Fibroblast of lung (primary cell): ENCODE measurements at regions not wholly inside any gene's neighbourhood (a gene's known extent, or its start where the extent isn't known, plus 50 kb on each side); places are given as distances from the start of the nearest gene placed in this dataset.
A peak's percentile ranks its signal among the peaks of the same experiment; 100 is the strongest.
"Not testable (repeated sequence)": the region's sequence is repeated elsewhere in the genome, so short reads cannot be mapped to it uniquely, and the experiment has no call there.

Experiments
- DNase-seq, 2 donors: peaks; one replicate each; pipeline versions ENCODE4 v3.0.0 to v3.0.0-alpha.2; 2010; ENCODE audit warnings: low read depth in 2 of 2
- H2AFZ ChIP-seq: 2 replicates; pipeline ENCODE4 v1.5.1; 2012; ENCODE audit warnings: low read length, control low read depth, inconsistent platforms
- H3K27ac ChIP-seq: 2 replicates; pipeline ENCODE4 v1.5.1; 2011; ENCODE audit warnings: low read length, control low read depth; ENCODE audit not compliant: insufficient read depth
- H3K27me3 ChIP-seq: 2 replicates; pipeline ENCODE4 v1.5.1; 2011; ENCODE audit warnings: mild to moderate bottlenecking, low read length; ENCODE audit not compliant: control insufficient read depth, insufficient read depth
- H3K36me3 ChIP-seq: 2 replicates; pipeline ENCODE4 v1.5.1; 2011; ENCODE audit warnings: low read length; ENCODE audit not compliant: control insufficient read depth, insufficient read depth
- H3K4me1 ChIP-seq: 2 replicates; pipeline ENCODE4 v1.5.1; 2011; ENCODE audit warnings: low read length; ENCODE audit not compliant: control insufficient read depth, insufficient read depth; ENCODE audit errors: extremely low read depth
- H3K4me2 ChIP-seq: 2 replicates; pipeline ENCODE4 v1.5.1; 2011; ENCODE audit warnings: low read length, control low read depth; ENCODE audit not compliant: insufficient read depth; ENCODE audit errors: extremely low read depth
- H3K4me3 ChIP-seq, 4 experiments: fragments of 200-600 bp in 1 of 4; sonication (generic) in 1 of 4; replicated peaks in 1 of 4; 2 replicates each; pipeline ENCODE4 v1.5.1; 2011 to 2016; ENCODE audit warnings: low read length in 4 of 4, low read depth in 3 of 4, mild to moderate bottlenecking in 3 of 4, control low read depth in 2 of 4, inconsistent platforms in 1 of 4, mixed read lengths in 1 of 4; ENCODE audit not compliant: insufficient read depth in 1 of 4; ENCODE audit errors: control extremely low read depth in 1 of 4
- H3K79me2 ChIP-seq: 2 replicates; pipeline ENCODE4 v1.5.1; 2012; ENCODE audit warnings: mild to moderate bottlenecking, low read length, inconsistent platforms; ENCODE audit not compliant: control insufficient read depth, insufficient read depth
- H3K9ac ChIP-seq: 2 replicates; pipeline ENCODE4 v1.5.1; 2011; ENCODE audit warnings: mild to moderate bottlenecking, low read length, control low read depth; ENCODE audit not compliant: insufficient read depth
- H3K9me3 ChIP-seq: 2 replicates; pipeline ENCODE4 v1.5.1; 2012; ENCODE audit warnings: low read depth, low read length; ENCODE audit not compliant: control insufficient read depth, insufficient read depth
- H4K20me1 ChIP-seq: 2 replicates; pipeline ENCODE4 v1.5.1; 2011; ENCODE audit warnings: low read length; ENCODE audit not compliant: control insufficient read depth, insufficient read depth; ENCODE audit errors: extremely low read depth
- CTCF ChIP-seq, 2 donors: IDR thresholded peaks in 1 of 2; conservative IDR thresholded peaks in 1 of 2; 1 replicate in 1 of 2; 2 replicates in 1 of 2; pipeline ENCODE4 v1.5.1; 2011 to 2012; ENCODE audit warnings: low read length in 2 of 2, control low read depth in 1 of 2, inconsistent platforms in 1 of 2, low read depth in 1 of 2, mild to moderate bottlenecking in 1 of 2
- EZH2 ChIP-seq: IDR thresholded peaks from 2 replicates; pipeline ENCODE4 v1.5.1; 2012; ENCODE audit warnings: low read length, control low read depth, mild to moderate bottlenecking; ENCODE audit errors: missing control alignments

- TF ChIP-seq CTCF (conservative IDR thresholded peaks at IDR 0.05 in 1 of 2, IDR thresholded peaks at IDR 0.05 in 1 of 2; ENCODE audit: low read depth in 1 of 2, low read length in 2 of 2) = no peak
- no peak for TF ChIP-seq EZH2
- Histone ChIP-seq H3K36me3 (no peaks in the 10 kb centered on the region), H3K9me3 (no peaks in the 10 kb centered on the region), H3K9ac (no peak overlapping the region), H3K27ac (no peak overlapping the region), H3K4me3 (no peak overlapping the region), H4K20me1 (no peaks in the 10 kb centered on the region), H3K4me1 (no peaks in the 10 kb centered on the region), H3K27me3 (peaks cover 8% of the 10 kb centered on the region), H3K79me2 (no peaks in the 10 kb centered on the region), H2AFZ (no peak overlapping the region), H3K4me2 (no peak overlapping the region)
- no peak for DNase-seq
Measured at GRCh38 chr10:46104071-46104585, 58.1 kb upstream of the MSMB start.

- H3K4me2 ChIP-seq = not testable (repeated sequence)
Measured at GRCh38 chr10:46105416-46105815, 59.3 kb upstream of the MSMB start.

GRCh38 chr10:46105856-46106409 lies 59.9 kb upstream of the MSMB start:
- H4K20me1 ChIP-seq, H3K27ac ChIP-seq, H3K9me3 ChIP-seq, H3K9ac ChIP-seq, H3K36me3 ChIP-seq, H3K4me1 ChIP-seq, H3K79me2 ChIP-seq, H3K27me3 ChIP-seq, DNase-seq: not testable (repeated sequence)
- peak overlapping the region; percentile 44 for H3K4me2 ChIP-seq
- peak overlapping the region in 3 of 4 experiments; percentile 20 to 52 (median 21) for H3K4me3 ChIP-seq
- H2AFZ ChIP-seq = peak overlapping the region; percentile 13

More at GRCh38 chr10:46105416-46105815, 59.3 kb upstream of the MSMB start:
- not testable (repeated sequence) for H3K36me3 ChIP-seq, DNase-seq, H3K9ac ChIP-seq, H3K79me2 ChIP-seq, H3K4me1 ChIP-seq, H3K4me3 ChIP-seq, H3K27me3 ChIP-seq, H2AFZ ChIP-seq, H3K9me3 ChIP-seq, H3K27ac ChIP-seq, H4K20me1 ChIP-seq

GRCh38 chr10:46106410-46107255 lies 60.6 kb upstream of the MSMB start:
- peak; percentile 53 for TF ChIP-seq EZH2
- no peak for TF ChIP-seq CTCF (conservative IDR thresholded peaks at IDR 0.05 in 1 of 2, IDR thresholded peaks at IDR 0.05 in 1 of 2; ENCODE audit: low read depth in 1 of 2, low read length in 2 of 2)
- DNase-seq = peak; percentile 38 to 39
- Histone ChIP-seq H2AFZ (peak overlapping the region; percentile 89), H3K79me2 (no peaks in the 10 kb centered on the region), H3K27me3 (peaks cover 8% of the 10 kb centered on the region), H3K9ac (peak overlapping the region; percentile 23), H3K9me3 (no peaks in the 10 kb centered on the region), H3K4me1 (no peaks in the 10 kb centered on the region), H3K36me3 (no peaks in the 10 kb centered on the region), H4K20me1 (no peaks in the 10 kb centered on the region), H3K27ac (no peak overlapping the region), H3K4me2 (peak overlapping the region; percentile 88), H3K4me3 (peak overlapping the region; percentile 21 to 52 (median 41))

GRCh38 chr10:46108158-46108499 lies 62.1 kb upstream of the MSMB start:
- DNase-seq, H3K9ac ChIP-seq, H4K20me1 ChIP-seq, H3K4me2 ChIP-seq, H3K9me3 ChIP-seq, H3K4me3 ChIP-seq, H2AFZ ChIP-seq, H3K27ac ChIP-seq, H3K27me3 ChIP-seq, H3K36me3 ChIP-seq, H3K79me2 ChIP-seq, H3K4me1 ChIP-seq: not testable (repeated sequence)
